ENCODE measurements at regions not wholly inside any gene's neighbourhood (a gene's known extent, or its start where the extent isn't known, plus 50 kb on each side); places are given as distances from the start of the nearest gene placed in this dataset.
A peak's percentile ranks its signal among the peaks of the same experiment; 100 is the strongest.

DNA sequence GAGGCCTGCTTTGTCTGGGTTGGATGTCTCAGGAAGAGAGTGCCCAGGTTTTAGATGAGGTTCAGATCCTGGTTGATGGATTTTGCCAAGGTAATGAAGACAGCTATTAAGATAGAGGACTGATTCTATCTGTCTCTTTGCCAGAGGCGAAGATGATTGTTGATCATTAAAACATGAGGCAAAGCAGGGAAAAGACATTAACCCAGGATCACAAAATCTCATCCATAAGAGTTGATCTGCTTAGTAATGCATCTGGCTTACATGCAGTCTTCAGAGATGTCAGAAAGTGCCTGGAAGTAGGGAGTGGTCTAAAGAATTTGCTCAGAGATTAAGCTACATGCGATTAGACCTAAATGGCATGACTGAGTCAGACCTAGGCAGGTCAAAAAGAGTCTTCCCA is 229.6 kb upstream of the PLD5 start:
- no peak overlapping the region for H2AFZ ChIP-seq (ENCODE audit: low read length)
- DNase-seq (ENCODE audit: low read depth in 2 of 2), result no peak
- no peak overlapping the region for H3K27ac ChIP-seq (ENCODE audit: insufficient read depth, low read length)

DNA sequence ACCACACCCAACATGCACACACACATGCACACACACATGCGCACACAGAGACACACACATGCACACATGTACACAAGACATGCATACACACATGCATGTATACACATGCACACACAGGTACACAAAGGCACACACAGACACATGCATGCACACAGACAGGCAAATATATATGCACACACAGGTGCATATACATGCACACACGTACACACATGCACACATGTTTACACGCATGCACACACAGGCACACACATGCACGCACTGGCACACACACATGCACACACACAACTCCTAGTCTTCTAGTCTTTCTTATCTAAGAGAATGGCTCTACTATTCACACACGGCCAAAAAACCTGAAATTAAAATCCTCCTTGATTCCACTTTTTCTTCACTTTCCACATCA is 222.7 kb upstream of the PLD5 start:
- Histone ChIP-seq H2AFZ (ENCODE audit: low read length) (no peak overlapping the region), H3K9me3 (ENCODE audit: control insufficient read depth, insufficient read depth, low read depth, low read length) (no peaks in the 10 kb centered on the region), H3K9ac (ENCODE audit: insufficient read depth, low read length) (no peak overlapping the region), H4K20me1 (ENCODE audit: control insufficient read depth, extremely low read depth, insufficient read depth, low read length) (no peaks in the 10 kb centered on the region), H3K4me3 (replicated peaks in 1 of 4; ENCODE audit: control extremely low read depth in 1 of 4, insufficient read depth in 1 of 4, low read depth in 3 of 4, low read length in 4 of 4) (no peak overlapping the region), H3K36me3 (ENCODE audit: control insufficient read depth, insufficient read depth, low read length) (no peaks in the 10 kb centered on the region), H3K27ac (ENCODE audit: insufficient read depth, low read length) (no peak overlapping the region), H3K27me3 (ENCODE audit: control insufficient read depth, insufficient read depth, low read length) (no peaks in the 10 kb centered on the region), H3K79me2 (ENCODE audit: control insufficient read depth, insufficient read depth, low read length) (no peaks in the 10 kb centered on the region), H3K4me2 (ENCODE audit: extremely low read depth, insufficient read depth, low read length) (no peak overlapping the region), H3K4me1 (ENCODE audit: control insufficient read depth, extremely low read depth, insufficient read depth, low read length) (no peaks in the 10 kb centered on the region)
- TF ChIP-seq, protein P1, sequence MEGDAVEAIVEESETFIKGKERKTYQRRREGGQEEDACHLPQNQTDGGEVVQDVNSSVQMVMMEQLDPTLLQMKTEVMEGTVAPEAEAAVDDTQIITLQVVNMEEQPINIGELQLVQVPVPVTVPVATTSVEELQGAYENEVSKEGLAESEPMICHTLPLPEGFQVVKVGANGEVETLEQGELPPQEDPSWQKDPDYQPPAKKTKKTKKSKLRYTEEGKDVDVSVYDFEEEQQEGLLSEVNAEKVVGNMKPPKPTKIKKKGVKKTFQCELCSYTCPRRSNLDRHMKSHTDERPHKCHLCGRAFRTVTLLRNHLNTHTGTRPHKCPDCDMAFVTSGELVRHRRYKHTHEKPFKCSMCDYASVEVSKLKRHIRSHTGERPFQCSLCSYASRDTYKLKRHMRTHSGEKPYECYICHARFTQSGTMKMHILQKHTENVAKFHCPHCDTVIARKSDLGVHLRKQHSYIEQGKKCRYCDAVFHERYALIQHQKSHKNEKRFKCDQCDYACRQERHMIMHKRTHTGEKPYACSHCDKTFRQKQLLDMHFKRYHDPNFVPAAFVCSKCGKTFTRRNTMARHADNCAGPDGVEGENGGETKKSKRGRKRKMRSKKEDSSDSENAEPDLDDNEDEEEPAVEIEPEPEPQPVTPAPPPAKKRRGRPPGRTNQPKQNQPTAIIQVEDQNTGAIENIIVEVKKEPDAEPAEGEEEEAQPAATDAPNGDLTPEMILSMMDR (conservative IDR thresholded peaks at IDR 0.05 in 1 of 2, IDR thresholded peaks at IDR 0.05 in 1 of 2; ENCODE audit: low read depth in 1 of 2, low read length in 2 of 2), result no peak
- TF ChIP-seq EZH2 (IDR thresholded peaks at IDR 0.05; ENCODE audit: low read length, missing control alignments), result no peak
- no peak for DNase-seq (ENCODE audit: low read depth in 2 of 2)

More for the DNA sequence above, 229.6 kb upstream of the PLD5 start:
- TF ChIP-seq EZH2 (IDR thresholded peaks at IDR 0.05; ENCODE audit: low read length, missing control alignments), result no peak
- TF ChIP-seq, protein P1 (conservative IDR thresholded peaks at IDR 0.05 in 1 of 2, IDR thresholded peaks at IDR 0.05 in 1 of 2; ENCODE audit: low read depth in 1 of 2, low read length in 2 of 2), result no peak
- no peaks in the 10 kb centered on the region for H3K9me3 ChIP-seq (ENCODE audit: control insufficient read depth, insufficient read depth, low read depth, low read length)
- no peak overlapping the region for H3K4me2 ChIP-seq (ENCODE audit: extremely low read depth, insufficient read depth, low read length)
- H3K27me3 ChIP-seq (ENCODE audit: control insufficient read depth, insufficient read depth, low read length), result no peaks in the 10 kb centered on the region
- no peaks in the 10 kb centered on the region for H3K79me2 ChIP-seq (ENCODE audit: control insufficient read depth, insufficient read depth, low read length)
- H3K4me3 ChIP-seq (replicated peaks in 1 of 4; ENCODE audit: control extremely low read depth in 1 of 4, insufficient read depth in 1 of 4, low read depth in 3 of 4, low read length in 4 of 4), result no peak overlapping the region
- no peak overlapping the region for H3K9ac ChIP-seq (ENCODE audit: insufficient read depth, low read length)
- H3K36me3 ChIP-seq (ENCODE audit: control insufficient read depth, insufficient read depth, low read length), result no peaks in the 10 kb centered on the region
- no peaks in the 10 kb centered on the region for H4K20me1 ChIP-seq (ENCODE audit: control insufficient read depth, extremely low read depth, insufficient read depth, low read length)
- H3K4me1 ChIP-seq (ENCODE audit: control insufficient read depth, extremely low read depth, insufficient read depth, low read length), result no peaks in the 10 kb centered on the region

DNA sequence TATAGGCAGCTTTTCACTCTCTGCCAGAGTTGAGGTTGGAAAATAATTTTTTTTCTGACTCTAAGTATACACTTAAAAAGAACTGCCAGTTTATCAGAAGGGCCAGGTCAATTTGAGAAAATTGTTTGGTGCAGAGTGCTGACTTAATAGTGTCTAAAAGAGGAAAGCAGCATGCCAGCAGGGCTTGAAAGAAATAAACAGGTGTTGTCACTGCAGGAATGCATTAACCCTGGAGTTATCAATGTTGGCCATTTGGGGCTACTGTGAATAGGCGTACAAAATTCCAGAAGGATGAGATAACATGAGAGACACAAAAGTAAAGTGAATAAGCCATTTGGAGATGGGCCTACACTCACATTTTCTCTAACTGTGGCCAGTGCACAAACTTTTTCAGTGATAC is 220.6 kb upstream of the PLD5 start:
- no peaks in the 10 kb centered on the region for H3K36me3 ChIP-seq (ENCODE audit: control insufficient read depth, insufficient read depth, low read length)
- H4K20me1 ChIP-seq (ENCODE audit: control insufficient read depth, extremely low read depth, insufficient read depth, low read length), result no peaks in the 10 kb centered on the region
- TF ChIP-seq, protein P1 (conservative IDR thresholded peaks at IDR 0.05 in 1 of 2, IDR thresholded peaks at IDR 0.05 in 1 of 2; ENCODE audit: low read depth in 1 of 2, low read length in 2 of 2), result no peak
- no peak for TF ChIP-seq EZH2 (IDR thresholded peaks at IDR 0.05; ENCODE audit: low read length, missing control alignments)
- H3K9ac ChIP-seq (ENCODE audit: insufficient read depth, low read length), result no peak overlapping the region
- no peak overlapping the region for H2AFZ ChIP-seq (ENCODE audit: low read length)
- no peaks in the 10 kb centered on the region for H3K9me3 ChIP-seq (ENCODE audit: control insufficient read depth, insufficient read depth, low read depth, low read length)
- H3K4me3 ChIP-seq (replicated peaks in 1 of 4; ENCODE audit: control extremely low read depth in 1 of 4, insufficient read depth in 1 of 4, low read depth in 3 of 4, low read length in 4 of 4), result no peak overlapping the region
- no peak overlapping the region for H3K27ac ChIP-seq (ENCODE audit: insufficient read depth, low read length)
- no peaks in the 10 kb centered on the region for H3K27me3 ChIP-seq (ENCODE audit: control insufficient read depth, insufficient read depth, low read length)
- H3K4me1 ChIP-seq (ENCODE audit: control insufficient read depth, extremely low read depth, insufficient read depth, low read length), result no peaks in the 10 kb centered on the region
- no peak overlapping the region for H3K4me2 ChIP-seq (ENCODE audit: extremely low read depth, insufficient read depth, low read length)
- peak in 1 of 2 donors; percentile 2 for DNase-seq (ENCODE audit: low read depth in 2 of 2)
- H3K79me2 ChIP-seq (ENCODE audit: control insufficient read depth, insufficient read depth, low read length), result no peaks in the 10 kb centered on the region
